ENCODE measurements at regions not wholly inside any gene's neighbourhood (a gene's known extent, or its start where the extent isn't known, plus 50 kb on each side); places are given as distances from the start of the nearest gene placed in this dataset.
"Not testable (repeated sequence)": the region's sequence is repeated elsewhere in the genome, so short reads cannot be mapped to it uniquely, and the experiment has no call there.

- Mint-ChIP-seq H3K4me1 (peaks cover 7% of the 10 kb centered on the region), H3K27me3 (ENCODE audit: low read depth) (no peaks in the 10 kb centered on the region), H3K27ac (ENCODE audit: unreplicated experiment) (no peak overlapping the region), H3K4me3 (no peak overlapping the region), H3K36me3 (ENCODE audit: low read depth) (peaks cover 2% of the 10 kb centered on the region), H3K9me3 (peaks cover 7% of the 10 kb centered on the region)
- no peak for TF ChIP-seq CTCF (conservative IDR thresholded peaks at IDR 0.05)
- DNase-seq (ENCODE audit: low read depth, low spot score), result no peak
Measured at GRCh38 chr13:58712191-58712590, 1080.6 kb downstream of the PCDH17 start.

GRCh38 chr13:58714016-58714415 is 1082.5 kb downstream of the PCDH17 start:
- H3K4me3 Mint-ChIP-seq; H3K9me3 Mint-ChIP-seq; H3K4me1 Mint-ChIP-seq; DNase-seq (ENCODE audit: low read depth, low spot score); H3K27ac Mint-ChIP-seq (ENCODE audit: unreplicated experiment); H3K36me3 Mint-ChIP-seq (ENCODE audit: low read depth); H3K27me3 Mint-ChIP-seq (ENCODE audit: low read depth): not testable (repeated sequence)

- H3K27me3 Mint-ChIP-seq (ENCODE audit: low read depth), result no peaks in the 10 kb centered on the region
- no peak overlapping the region for H3K27ac Mint-ChIP-seq (ENCODE audit: unreplicated experiment)
- no peaks in the 10 kb centered on the region for H3K9me3 Mint-ChIP-seq
- no peak overlapping the region for H3K4me3 Mint-ChIP-seq
- H3K4me1 Mint-ChIP-seq, result no peaks in the 10 kb centered on the region
- H3K36me3 Mint-ChIP-seq (ENCODE audit: low read depth), result no peaks in the 10 kb centered on the region
- no peak for DNase-seq (ENCODE audit: low read depth, low spot score)
- no peak for TF ChIP-seq CTCF (conservative IDR thresholded peaks at IDR 0.05)
Measured at GRCh38 chr13:58721273-58721672, 1089.7 kb downstream of the PCDH17 start.

GRCh38 chr13:58728126-58728525 is 1096.6 kb downstream of the PCDH17 start:
- Mint-ChIP-seq H3K9me3 (no peaks in the 10 kb centered on the region), H3K27me3 (ENCODE audit: low read depth) (no peaks in the 10 kb centered on the region), H3K27ac (ENCODE audit: unreplicated experiment) (no peak overlapping the region), H3K4me3 (no peak overlapping the region), H3K36me3 (ENCODE audit: low read depth) (no peaks in the 10 kb centered on the region), H3K4me1 (no peaks in the 10 kb centered on the region)
- TF ChIP-seq CTCF (conservative IDR thresholded peaks at IDR 0.05), result no peak
- DNase-seq (ENCODE audit: low read depth, low spot score), result no peak

- no peak for DNase-seq (ENCODE audit: low read depth, low spot score)
- Mint-ChIP-seq H3K36me3 (ENCODE audit: low read depth) (no peaks in the 10 kb centered on the region), H3K4me1 (no peaks in the 10 kb centered on the region), H3K27me3 (ENCODE audit: low read depth) (no peaks in the 10 kb centered on the region), H3K27ac (ENCODE audit: unreplicated experiment) (no peak overlapping the region), H3K4me3 (no peak overlapping the region), H3K9me3 (no peaks in the 10 kb centered on the region)
- no peak for TF ChIP-seq CTCF (conservative IDR thresholded peaks at IDR 0.05)
Measured at GRCh38 chr13:58729361-58729760, 1097.8 kb downstream of the PCDH17 start.

- Mint-ChIP-seq H3K36me3 (ENCODE audit: low read depth) (no peaks in the 10 kb centered on the region), H3K4me1 (no peaks in the 10 kb centered on the region), H3K4me3 (no peak overlapping the region), H3K27me3 (ENCODE audit: low read depth) (no peaks in the 10 kb centered on the region), H3K9me3 (no peaks in the 10 kb centered on the region), H3K27ac (ENCODE audit: unreplicated experiment) (no peak overlapping the region)
- TF ChIP-seq CTCF (conservative IDR thresholded peaks at IDR 0.05), result no peak
- no peak for DNase-seq (ENCODE audit: low read depth, low spot score)
Measured at GRCh38 chr13:58744686-58745085, 1113.1 kb downstream of the PCDH17 start.
